HG03378 (cell line): ENCODE measurements at regions not wholly inside any gene's neighbourhood (a gene's known extent, or its start where the extent isn't known, plus 50 kb on each side); places are given as distances from the start of the nearest gene placed in this dataset.
"Not testable (repeated sequence)": the region's sequence is repeated elsewhere in the genome, so short reads cannot be mapped to it uniquely, and the experiment has no call there.

ENCODE experiments used
- ATAC-seq: cut with Tn5 transposase; IDR thresholded peaks from one replicate; pipeline ENCODE4 v1.9.1; 2021; ENCODE audit warnings: mild to moderate bottlenecking, moderate library complexity; ENCODE audit not compliant: unreplicated experiment

- ATAC-seq = no peak
These were observed 103.3 kb downstream of the MDH1 start for GRCh38 chr2:63692002-63692606.

- no peak for ATAC-seq
These were observed 106.8 kb downstream of the MDH1 start for GRCh38 chr2:63695583-63695982.

- no peak for ATAC-seq
These were observed 107.7 kb downstream of the MDH1 start for GRCh38 chr2:63696496-63696895.

- no peak for ATAC-seq
These were observed 108.4 kb downstream of the MDH1 start for GRCh38 chr2:63697160-63697559.

- peak; percentile 71 for ATAC-seq
These were observed 110.2 kb downstream of the MDH1 start for GRCh38 chr2:63698786-63699548.

- ATAC-seq = no peak
These were observed 110.7 kb downstream of the MDH1 start for GRCh38 chr2:63699549-63699839.

- no peak for ATAC-seq
These were observed 111.5 kb downstream of the MDH1 start for GRCh38 chr2:63700271-63700670.

GRCh38 chr2:63701406-63701805 lies 112.6 kb downstream of the MDH1 start:
- no peak for ATAC-seq

- not testable (repeated sequence) for ATAC-seq
These were observed 117.3 kb downstream of the MDH1 start for GRCh38 chr2:63706084-63706483.

GRCh38 chr2:63710732-63711131 lies 122.0 kb downstream of the MDH1 start:
- no peak for ATAC-seq

- no peak for ATAC-seq
These were observed 124.0 kb downstream of the MDH1 start for GRCh38 chr2:63712748-63713147.

GRCh38 chr2:63716146-63716545 lies 125.5 kb upstream of the UGP2 start:
- ATAC-seq = no peak

- ATAC-seq = no peak
These were observed 122.6 kb upstream of the UGP2 start for GRCh38 chr2:63719052-63719451.

- no peak for ATAC-seq
These were observed 120.6 kb upstream of the UGP2 start for GRCh38 chr2:63721082-63721424.

GRCh38 chr2:63722284-63722683 lies 119.4 kb upstream of the UGP2 start:
- not testable (repeated sequence) for ATAC-seq

- ATAC-seq = no peak
These were observed 118.0 kb upstream of the UGP2 start for GRCh38 chr2:63723709-63724108.

GRCh38 chr2:63725212-63725611 lies 116.5 kb upstream of the UGP2 start:
- ATAC-seq = not testable (repeated sequence)

GRCh38 chr2:63729362-63729761 lies 112.3 kb upstream of the UGP2 start:
- ATAC-seq = no peak

- ATAC-seq = no peak
These were observed 111.9 kb upstream of the UGP2 start for GRCh38 chr2:63729831-63730230.

- ATAC-seq = no peak
These were observed 107.2 kb upstream of the UGP2 start for GRCh38 chr2:63734510-63734909.

GRCh38 chr2:63735263-63735662 lies 106.4 kb upstream of the UGP2 start:
- no peak for ATAC-seq

GRCh38 chr2:63735931-63736330 lies 105.8 kb upstream of the UGP2 start:
- no peak for ATAC-seq

- no peak for ATAC-seq
These were observed 105.3 kb upstream of the UGP2 start for GRCh38 chr2:63736354-63736753.
